GM18868 (cell line): ENCODE measurements at regions not wholly inside any gene's neighbourhood (a gene's known extent, or its start where the extent isn't known, plus 50 kb on each side); places are given as distances from the start of the nearest gene placed in this dataset.

ENCODE experiments used
- ATAC-seq: cut with Tn5 transposase; IDR thresholded peaks from one replicate; pipeline ENCODE4 v1.9.1; 2021; ENCODE audit warnings: mild to moderate bottlenecking, moderate library complexity; ENCODE audit not compliant: unreplicated experiment

DNA sequence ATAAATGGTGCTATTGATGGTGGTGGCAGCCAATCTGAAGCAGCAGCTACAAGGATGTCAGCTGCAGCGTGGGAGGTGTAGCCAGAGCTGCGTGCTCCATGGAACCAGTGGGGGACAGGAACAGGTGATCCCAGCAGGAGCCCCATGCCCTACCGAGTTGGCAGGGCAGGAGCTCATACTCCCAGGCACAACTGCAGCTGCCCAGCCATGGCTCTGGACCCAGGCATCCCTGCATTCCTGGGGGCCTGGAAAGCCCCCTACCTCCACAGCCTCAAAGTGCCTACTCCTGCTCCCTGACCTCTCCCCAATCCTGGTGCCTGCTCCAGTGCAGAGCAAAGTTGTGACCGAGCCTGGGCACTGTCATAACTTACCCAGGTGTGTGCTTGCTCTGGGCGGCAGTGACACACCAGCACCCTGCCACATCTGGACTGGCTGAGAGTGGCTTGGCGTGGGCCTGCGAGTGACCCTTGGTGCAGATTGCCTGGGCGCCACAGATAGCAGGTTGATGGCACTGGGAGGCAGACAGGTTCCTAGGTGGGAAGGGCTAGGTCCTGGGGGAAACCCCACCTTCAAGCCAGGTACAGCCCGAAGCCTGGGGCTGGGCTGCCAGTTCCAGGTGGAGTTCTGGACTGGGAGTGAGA lies 101.1 kb downstream of the DCAF12L2 start:
- ATAC-seq: no peak

DNA sequence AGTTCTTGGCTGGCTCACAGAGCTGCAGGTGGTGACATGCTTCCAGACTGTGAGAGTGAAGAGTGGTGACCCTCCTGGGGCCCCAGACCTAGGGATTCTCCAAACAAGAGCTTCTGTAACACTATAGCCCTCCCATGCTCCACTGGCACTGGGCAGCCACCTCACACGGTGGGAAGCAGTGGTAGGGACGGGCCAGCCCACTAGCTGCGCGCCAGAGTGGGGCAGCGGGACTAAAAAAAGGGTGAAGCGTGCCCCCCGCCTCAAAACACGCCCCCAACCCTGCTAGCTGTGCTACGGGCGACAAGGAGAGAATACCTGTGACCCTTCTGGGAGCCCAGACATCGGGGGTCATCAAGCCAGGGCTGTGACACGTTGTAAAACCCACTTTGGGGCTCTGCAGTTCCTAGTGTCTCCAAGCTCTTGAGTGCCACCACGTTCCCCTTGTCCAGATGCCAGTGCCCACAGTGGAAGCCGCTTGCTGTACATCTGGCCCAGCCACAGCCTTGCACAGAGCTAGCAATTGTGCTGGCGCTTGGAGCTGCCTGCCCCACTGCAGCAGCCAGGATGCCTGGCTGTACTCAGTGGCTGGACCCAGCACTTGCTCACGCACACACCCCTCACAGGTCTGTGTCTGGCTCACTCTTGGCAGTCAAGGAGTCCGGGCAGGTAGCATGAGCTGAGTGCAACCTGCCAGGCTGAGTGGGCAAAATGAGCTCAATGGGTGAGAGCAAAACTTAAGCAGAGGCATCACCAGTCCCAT lies 100.0 kb downstream of the DCAF12L2 start:
- ATAC-seq: no peak
